IMR-90 (cell line): ENCODE measurements at regions not wholly inside any gene's neighbourhood (a gene's known extent, or its start where the extent isn't known, plus 50 kb on each side); places are given as distances from the start of the nearest gene placed in this dataset.

Source experiments
- ATAC-seq: fragments of 200-7000 bp; cut with Tn5 transposase; 2 replicates; pipeline ENCODE4 v1.9.1; 2020; ENCODE audit warnings: low read depth, mild to moderate bottlenecking, moderate library complexity
- BruUV-seq: library from RNA; stranded (reverse); fragments of 400-500 nt; replicated peaks from 2 replicates; lab custom pipeline; 2021; lab: Mats Ljungman, UMichigan
- CTCF ChIA-PET: fragments of 300-600 bp; formaldehyde crosslinking; extraction: SDS; loops from one replicate; lab custom pipeline; 2021; ENCODE audit warnings: antibody characterized with exemption; lab: Yijun Ruan, JAX
- POLR2A ChIA-PET: fragments of 300-600 bp; sonication (Branson Sonifier 250); formaldehyde crosslinking; loops from one replicate; lab custom pipeline; 2022; ENCODE audit warnings: antibody characterized with exemption; ENCODE audit not compliant: unreplicated experiment; lab: Charles Lee
- DNase-seq: peaks from one replicate; pipeline ENCODE4 v3.0.0; 2013
- H2AFZ ChIP-seq: replicated peaks from 2 replicates; pipeline ENCODE3; 2013; ENCODE audit warnings: low read length, mild to moderate bottlenecking; ENCODE audit not compliant: poor library complexity
- H2AK5ac ChIP-seq: 2 replicates; pipeline ENCODE4 v1.6.1; 2013; ENCODE audit warnings: low read depth, low read length, inconsistent platforms
- H2AK9ac ChIP-seq: replicated peaks from 2 replicates; pipeline ENCODE3; 2013; ENCODE audit warnings: mild to moderate bottlenecking, low read depth, low read length, moderate library complexity; ENCODE audit not compliant: poor library complexity
- H2BK120ac ChIP-seq: 2 replicates; pipeline ENCODE4 v1.6.1; 2013; ENCODE audit warnings: low read depth, low read length, inconsistent platforms
- H2BK15ac ChIP-seq: 3 replicates; pipeline ENCODE4 v1.6.1; 2013; ENCODE audit warnings: low read depth, low read length, inconsistent platforms
- H2BK20ac ChIP-seq: 2 replicates; pipeline ENCODE4 v1.6.1; 2013; ENCODE audit warnings: low read depth, mild to moderate bottlenecking, inconsistent platforms, low read length, moderate library complexity
- H2BK5ac ChIP-seq: 2 replicates; pipeline ENCODE4 v1.6.1; 2013; ENCODE audit warnings: mild to moderate bottlenecking, low read depth, low read length, inconsistent platforms; ENCODE audit not compliant: poor library complexity, severe bottlenecking
- H3K14ac ChIP-seq: replicated peaks from 2 replicates; pipeline ENCODE4 v1.6.1; 2013; ENCODE audit warnings: low read depth, low read length, inconsistent platforms
- H3K18ac ChIP-seq: 2 replicates; pipeline ENCODE4 v1.6.1; 2013; ENCODE audit warnings: low read depth, low read length, control low read depth
- H3K23ac ChIP-seq: 2 replicates; pipeline ENCODE4 v1.6.1; 2013; ENCODE audit warnings: low read depth, low read length, inconsistent platforms
- H3K27ac ChIP-seq: 2 replicates; pipeline ENCODE4 v1.5.1; 2013; ENCODE audit warnings: mild to moderate bottlenecking, control low read depth, low read length; ENCODE audit not compliant: insufficient read depth
- H3K27me3 ChIP-seq: 2 replicates; pipeline ENCODE4 v1.6.1; 2013; ENCODE audit warnings: low read length; ENCODE audit not compliant: control insufficient read depth, insufficient read depth
- H3K36me3 ChIP-seq: 2 replicates; pipeline ENCODE4 v1.6.1; 2013; ENCODE audit warnings: low read length, mixed read lengths; ENCODE audit not compliant: control insufficient read depth, insufficient read depth
- H3K4ac ChIP-seq: 2 replicates; pipeline ENCODE4 v1.6.1; 2013; ENCODE audit warnings: low read depth, low read length, inconsistent platforms
- H3K4me1 ChIP-seq: 2 replicates; pipeline ENCODE4 v1.6.1; 2013; ENCODE audit warnings: low read length, mixed read lengths; ENCODE audit not compliant: control insufficient read depth, insufficient read depth
- H3K4me2 ChIP-seq: 2 replicates; pipeline ENCODE4 v1.6.1; 2013; ENCODE audit warnings: low read depth, mild to moderate bottlenecking, control low read depth, low read length, moderate library complexity
- H3K4me3 ChIP-seq: 2 replicates; pipeline ENCODE4 v1.5.1; 2013; ENCODE audit warnings: low read depth, mild to moderate bottlenecking, control low read depth, low read length, moderate library complexity; ENCODE audit not compliant: insufficient read depth
- H3K56ac ChIP-seq: 2 replicates; pipeline ENCODE4 v1.6.1; 2013; ENCODE audit warnings: low read length, inconsistent platforms; ENCODE audit not compliant: insufficient read depth; ENCODE audit errors: extremely low read depth
- H3K79me1 ChIP-seq, 2 experiments: 2 replicates each; pipeline ENCODE4 v1.6.1; 2013; ENCODE audit warnings: low read length in 2 of 2, inconsistent platforms in 1 of 2, low read depth in 1 of 2
- H3K9ac ChIP-seq: 2 replicates; pipeline ENCODE4 v1.6.1; 2013; ENCODE audit warnings: low read depth, low read length, control low read depth
- H3K9me1 ChIP-seq: 2 replicates; pipeline ENCODE4 v1.6.1; 2013; ENCODE audit warnings: low read length, inconsistent platforms; ENCODE audit not compliant: insufficient read depth
- H3K9me3 ChIP-seq: 2 replicates; pipeline ENCODE4 v1.6.1; 2013; ENCODE audit warnings: low read length; ENCODE audit not compliant: control insufficient read depth, insufficient read depth
- H4K20me1 ChIP-seq: 2 replicates; pipeline ENCODE4 v1.6.1; 2013; ENCODE audit warnings: low read length, inconsistent platforms; ENCODE audit not compliant: insufficient read depth
- H4K5ac ChIP-seq: 2 replicates; pipeline ENCODE4 v1.6.1; 2013; ENCODE audit warnings: mild to moderate bottlenecking, low read depth, low read length, control low read depth
- H4K8ac ChIP-seq, 2 experiments: 2 replicates each; pipeline ENCODE4 v1.6.1; 2013; ENCODE audit warnings: low read depth in 2 of 2, low read length in 2 of 2, control low read depth in 1 of 2, inconsistent platforms in 1 of 2
- H4K91ac ChIP-seq: 2 replicates; pipeline ENCODE4 v1.6.1; 2013; ENCODE audit warnings: low read depth, low read length, inconsistent platforms; ENCODE audit not compliant: insufficient read depth
- CEBPB ChIP-seq: IDR thresholded peaks from 2 replicates; pipeline ENCODE4 v1.6.1; 2012; ENCODE audit warnings: low read depth, low read length, improper control_type of control experiment
- FOS ChIP-seq: fragments of 150-350 bp; IDR thresholded peaks from 2 replicates; pipeline ENCODE4 v1.6.1; 2016; ENCODE audit warnings: low read depth, low read length
- MAZ ChIP-seq: IDR thresholded peaks from 2 replicates; pipeline ENCODE4 v1.6.1; 2012; ENCODE audit warnings: low read depth, mild to moderate bottlenecking, low read length, improper control_type of control experiment, moderate library complexity, borderline replicate concordance
- MXI1 ChIP-seq: IDR thresholded peaks from 2 replicates; pipeline ENCODE4 v1.6.1; 2012; ENCODE audit warnings: low read depth, mild to moderate bottlenecking, low read length, moderate library complexity, borderline replicate concordance
- NFE2L2 ChIP-seq: fragments of 150-350 bp; IDR thresholded peaks from 2 replicates; pipeline ENCODE4 v1.6.1; 2016; ENCODE audit warnings: low read depth, mild to moderate bottlenecking, low read length
- POLR2A ChIP-seq: IDR thresholded peaks from 2 replicates; pipeline ENCODE4 v1.6.1; 2012; ENCODE audit warnings: mild to moderate bottlenecking, low read depth, low read length
- RAD21 ChIP-seq: IDR thresholded peaks from 2 replicates; pipeline ENCODE4 v1.6.1; 2012; ENCODE audit warnings: low read length, improper control_type of control experiment
- RCOR1 ChIP-seq: IDR thresholded peaks from 2 replicates; pipeline ENCODE4 v1.6.1; 2012; ENCODE audit warnings: mild to moderate bottlenecking, low read length, improper control_type of control experiment; ENCODE audit not compliant: insufficient replicate concordance
- RFX5 ChIP-seq: IDR thresholded peaks from 2 replicates; pipeline ENCODE4 v1.8.0; 2012; ENCODE audit warnings: low read depth, mild to moderate bottlenecking, low read length, moderate library complexity
- SMC3 ChIP-seq: fragments of 150-350 bp; IDR thresholded peaks from 2 replicates; pipeline ENCODE4 v1.6.1; 2016; ENCODE audit warnings: low read depth, mild to moderate bottlenecking, antibody characterized with exemption, low read length, moderate library complexity
- WGBS, 2 experiments: methylation state at CpG; one replicate each; pipeline versions ENCODE4 v1.1.5 to v1.1.7; 2013; ENCODE audit warnings: missing lambda C conversion rate in 2 of 2; ENCODE audit not compliant: insufficient read length in 1 of 2; ENCODE audit errors: extremely low coverage in 2 of 2; 5-methylcytosine and 5-hydroxymethylcytosine counted together
- dilution Hi-C: fragments of 300-500 bp; cut with HindIII; formaldehyde crosslinking; loops from one replicate; pipeline ENCODE4 v1.14.3; 2018; ENCODE audit warnings: low sequenced_read_pairs; ENCODE audit not compliant: unreplicated experiment
- in situ Hi-C: fragments of 300-500 bp; cut with MboI; formaldehyde crosslinking; loops from 3 replicates; pipeline ENCODE4 v1.14.3; 2019; ENCODE audit warnings: low sequenced_read_pairs, inconsistent platforms, mixed read lengths
- intact Hi-C: fragments of 100-400 bp; cut with micrococcal nuclease; formaldehyde crosslinking; loops from 2 replicates; pipeline ENCODE4 v1.10.0; 2022
- TF ChIP-seq, protein P1 (sequence below): fragments of 150-350 bp; IDR thresholded peaks from 2 replicates; pipeline ENCODE4 v1.6.1; 2017; ENCODE audit warnings: mild to moderate bottlenecking, antibody characterized with exemption, low read length, low read depth
- TF ChIP-seq, protein P2 (sequence below): fragments of 150-350 bp; IDR thresholded peaks from 2 replicates; pipeline ENCODE4 v1.6.1; 2016; ENCODE audit warnings: low read depth, mild to moderate bottlenecking, low read length, moderate library complexity, borderline replicate concordance

DNA sequence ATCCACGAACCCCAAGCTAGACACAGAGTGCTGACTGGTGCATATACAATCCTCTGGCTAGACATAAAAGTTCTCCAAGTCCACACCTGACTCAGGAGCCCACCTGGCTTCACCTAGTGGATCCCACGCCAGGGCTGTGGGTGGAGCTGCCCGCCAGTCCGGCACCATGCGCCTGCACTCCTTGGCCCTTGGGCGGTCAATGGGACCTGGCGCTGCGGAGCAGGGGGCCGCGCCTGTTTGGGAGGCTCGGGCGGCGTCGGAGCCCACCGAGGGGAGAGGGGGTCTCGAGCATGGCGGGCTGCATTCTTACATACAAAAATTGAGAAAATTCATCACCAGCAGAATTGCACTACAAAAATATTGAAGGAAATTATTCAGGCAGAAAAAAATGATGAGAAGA is 120.7 kb upstream of the FAN1 start:
- H3K4me1 ChIP-seq, result no peaks in the 10 kb centered on the region
- no peak overlapping the region for H2AK9ac ChIP-seq
- in situ Hi-C loops (no loop called here), dilution Hi-C loops (no loop called here), intact Hi-C loops (no loop called here)
- no peaks in the 10 kb centered on the region for H3K9me3 ChIP-seq
- H3K23ac ChIP-seq, result no peak overlapping the region
- no peak overlapping the region for H3K14ac ChIP-seq
- ChIA-PET CTCF (interaction anchor here (0.6 kb wide), 1 partner anchor 1070 kb away, joined by 3 read pairs; no protein-coding TSS in a partner anchor), POLR2A (no interaction called here)
- H3K79me1 ChIP-seq, result no peaks in the 10 kb centered on the region
- no TSS peak for BruUV-seq
- no peak overlapping the region for H3K56ac ChIP-seq
- no peaks in the 10 kb centered on the region for H3K36me3 ChIP-seq
- TF ChIP-seq, protein P1, sequence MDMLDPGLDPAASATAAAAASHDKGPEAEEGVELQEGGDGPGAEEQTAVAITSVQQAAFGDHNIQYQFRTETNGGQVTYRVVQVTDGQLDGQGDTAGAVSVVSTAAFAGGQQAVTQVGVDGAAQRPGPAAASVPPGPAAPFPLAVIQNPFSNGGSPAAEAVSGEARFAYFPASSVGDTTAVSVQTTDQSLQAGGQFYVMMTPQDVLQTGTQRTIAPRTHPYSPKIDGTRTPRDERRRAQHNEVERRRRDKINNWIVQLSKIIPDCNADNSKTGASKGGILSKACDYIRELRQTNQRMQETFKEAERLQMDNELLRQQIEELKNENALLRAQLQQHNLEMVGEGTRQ, result no peak
- TF ChIP-seq MXI1, result no peak
- no peak for TF ChIP-seq RAD21
- no peak for TF ChIP-seq POLR2A
- TF ChIP-seq NFE2L2, result no peak
- TF ChIP-seq, protein P2, sequence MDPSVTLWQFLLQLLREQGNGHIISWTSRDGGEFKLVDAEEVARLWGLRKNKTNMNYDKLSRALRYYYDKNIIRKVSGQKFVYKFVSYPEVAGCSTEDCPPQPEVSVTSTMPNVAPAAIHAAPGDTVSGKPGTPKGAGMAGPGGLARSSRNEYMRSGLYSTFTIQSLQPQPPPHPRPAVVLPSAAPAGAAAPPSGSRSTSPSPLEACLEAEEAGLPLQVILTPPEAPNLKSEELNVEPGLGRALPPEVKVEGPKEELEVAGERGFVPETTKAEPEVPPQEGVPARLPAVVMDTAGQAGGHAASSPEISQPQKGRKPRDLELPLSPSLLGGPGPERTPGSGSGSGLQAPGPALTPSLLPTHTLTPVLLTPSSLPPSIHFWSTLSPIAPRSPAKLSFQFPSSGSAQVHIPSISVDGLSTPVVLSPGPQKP, result no peak
- no peak for TF ChIP-seq MAZ
- no peak for TF ChIP-seq FOS
- TF ChIP-seq SMC3, result no peak
- no peak for TF ChIP-seq CEBPB
- no peak for TF ChIP-seq RCOR1
- no peak for TF ChIP-seq RFX5
- no peak overlapping the region for H3K4me3 ChIP-seq
- H3K9me1 ChIP-seq, result no peaks in the 10 kb centered on the region
- H4K20me1 ChIP-seq, result no peaks in the 10 kb centered on the region
- no peak overlapping the region for H2AFZ ChIP-seq
- no peak overlapping the region for H4K5ac ChIP-seq
- H2BK20ac ChIP-seq, result no peak overlapping the region
- no peak overlapping the region for H3K27ac ChIP-seq
- no peak overlapping the region for H2AK5ac ChIP-seq
- H4K91ac ChIP-seq, result no peak overlapping the region
- DNase-seq (no peak), ATAC-seq (no peak)
- no peak overlapping the region for H3K4me2 ChIP-seq
- H2BK5ac ChIP-seq, result no peak overlapping the region
- H3K18ac ChIP-seq, result no peak overlapping the region
- H3K9ac ChIP-seq, result no peak overlapping the region
- no peak overlapping the region for H4K8ac ChIP-seq
- H3K27me3 ChIP-seq, result no peaks in the 10 kb centered on the region
- 85% methylated on average over 4 of the region's 17 CpGs; no CpG with 5 or more reads in 1 of the 2 experiments for WGBS, 2 experiments
- no peak overlapping the region for H3K4ac ChIP-seq
- no peak overlapping the region for H2BK15ac ChIP-seq
- H2BK120ac ChIP-seq, result no peak overlapping the region
